ENCODE measurements at regions not wholly inside any gene's neighbourhood (a gene's known extent, or its start where the extent isn't known, plus 50 kb on each side); places are given as distances from the start of the nearest gene placed in this dataset.

GRCh38 chr21:38986806-38987632, 181.3 kb downstream of the ETS2 start:
- no peak for DNase-seq (ENCODE audit: low read depth in 3 of 3, low spot score in 1 of 3)

GRCh38 chr21:38986406-38986805, 180.7 kb downstream of the ETS2 start:
- no peak for DNase-seq (ENCODE audit: low read depth in 3 of 3, low spot score in 1 of 3)

GRCh38 chr21:38985568-38986378, 180.0 kb downstream of the ETS2 start:
- peak in 1 of 3 donors; percentile 26 for DNase-seq (ENCODE audit: low read depth in 3 of 3, low spot score in 1 of 3)

- no peak for DNase-seq (ENCODE audit: low read depth in 3 of 3, low spot score in 1 of 3)
Observed at GRCh38 chr21:38984982-38985567, 179.3 kb downstream of the ETS2 start.

DNA sequence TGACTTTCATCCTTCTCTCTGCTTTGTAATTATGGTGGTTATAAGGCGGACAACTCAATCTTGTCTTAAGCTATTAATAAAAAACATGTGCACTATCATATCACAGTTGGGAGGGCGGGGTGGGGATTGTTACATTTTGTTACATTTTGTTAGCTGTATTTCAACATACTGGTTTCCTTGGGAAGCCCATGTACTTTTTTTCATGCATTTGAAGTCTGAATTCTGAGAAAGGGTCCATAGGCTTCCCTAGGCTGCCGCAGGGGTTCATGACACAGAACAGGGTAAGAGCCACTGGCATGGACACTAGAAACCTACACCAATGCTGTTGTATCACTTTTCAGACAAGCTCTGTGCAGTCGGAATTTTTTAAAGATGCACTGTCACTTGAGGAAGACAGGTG, 178.8 kb downstream of the ETS2 start:
- no peak for DNase-seq (ENCODE audit: low read depth in 3 of 3, low spot score in 1 of 3)

GRCh38 chr21:38983560-38983959, 177.8 kb downstream of the ETS2 start:
- no peak for DNase-seq (ENCODE audit: low read depth in 3 of 3, low spot score in 1 of 3)

- no peak for DNase-seq (ENCODE audit: low read depth in 3 of 3, low spot score in 1 of 3)
Observed at GRCh38 chr21:38982804-38983203, 177.1 kb downstream of the ETS2 start.

DNA sequence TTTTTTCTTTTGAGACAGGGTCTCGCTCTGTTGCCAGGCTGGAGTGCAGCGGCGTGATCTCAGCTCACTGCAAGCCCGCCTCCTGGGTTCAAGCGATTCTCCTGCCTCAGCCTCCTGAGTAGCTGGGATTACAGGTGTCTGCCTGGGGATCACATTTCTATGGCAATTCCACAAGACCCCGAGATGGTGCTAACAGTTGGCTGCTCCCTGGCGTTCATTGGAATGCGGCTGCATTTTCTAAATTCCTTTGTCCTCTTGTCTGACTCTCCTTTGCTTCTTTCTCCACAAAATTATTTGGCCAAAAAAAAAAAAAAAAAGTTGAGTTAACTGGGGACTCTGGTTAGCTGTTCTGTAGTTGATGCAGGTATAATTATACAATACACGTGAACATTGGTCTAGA, 176.4 kb downstream of the ETS2 start:
- DNase-seq (ENCODE audit: low read depth in 3 of 3, low spot score in 1 of 3), result no peak

- DNase-seq (ENCODE audit: low read depth in 3 of 3, low spot score in 1 of 3), result no peak
Observed at GRCh38 chr21:38980416-38981313, 174.9 kb downstream of the ETS2 start.

DNA sequence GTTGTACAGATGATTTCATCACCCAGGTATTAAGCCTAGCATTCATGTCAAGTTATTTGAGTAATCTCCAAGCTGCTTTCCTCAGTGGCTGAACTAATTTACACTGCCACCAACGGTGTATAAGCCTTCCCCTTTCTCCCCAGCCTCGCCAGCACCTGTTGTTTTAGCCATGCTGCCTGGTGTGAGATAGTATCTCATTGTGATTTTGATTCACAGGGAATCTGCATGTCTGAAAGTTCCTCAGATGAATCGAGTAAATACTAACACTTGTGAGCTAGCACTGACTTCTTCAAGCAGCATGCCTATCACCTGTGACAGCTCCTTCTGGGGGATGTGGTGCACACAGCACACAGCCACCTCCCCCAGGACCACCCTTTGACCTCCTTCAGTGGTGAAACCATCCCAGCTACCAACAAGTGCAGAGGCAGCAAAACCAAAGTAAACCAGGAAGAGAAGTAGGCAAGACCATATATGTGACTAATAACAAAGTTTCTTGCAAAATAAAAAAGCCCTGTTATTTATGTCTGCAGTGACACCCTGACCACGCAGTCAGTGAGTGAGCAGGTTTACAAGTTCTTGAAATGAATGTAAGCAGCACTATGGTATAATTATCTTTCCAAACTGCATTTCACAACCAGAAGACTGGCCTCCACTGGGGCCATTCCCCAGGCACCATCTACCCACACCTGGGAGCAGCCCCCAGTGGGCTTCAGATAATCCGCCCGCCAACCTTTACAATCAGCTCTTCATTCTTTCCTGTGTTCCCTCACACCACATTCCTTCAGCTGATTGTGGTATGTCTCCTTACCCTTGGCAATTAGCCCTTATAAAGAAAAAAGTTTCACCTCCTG, 173.8 kb downstream of the ETS2 start:
- DNase-seq (ENCODE audit: low read depth in 3 of 3, low spot score in 1 of 3), result no peak

DNA sequence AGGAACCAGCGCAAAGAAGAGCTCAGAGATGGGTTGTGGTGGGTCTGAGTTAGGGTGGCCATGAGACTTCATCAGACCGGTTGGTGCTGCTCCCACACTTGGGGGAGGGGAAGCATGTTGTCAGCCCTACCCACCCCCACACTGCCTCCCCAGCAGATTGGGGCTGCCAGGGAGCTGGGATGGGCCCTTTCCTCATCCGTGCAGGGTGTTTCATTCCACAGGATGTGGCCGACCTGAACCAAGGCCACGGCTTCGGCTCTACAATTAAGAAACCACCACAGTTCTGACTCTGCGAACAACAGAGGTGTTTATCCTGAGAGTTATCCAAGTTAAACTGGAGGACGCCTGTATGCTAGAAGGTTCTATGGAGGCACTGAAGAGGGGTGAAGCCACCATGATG, 171.2 kb downstream of the ETS2 start:
- DNase-seq (ENCODE audit: low read depth in 3 of 3, low spot score in 1 of 3), result no peak

- DNase-seq (ENCODE audit: low read depth in 3 of 3, low spot score in 1 of 3), result no peak
Observed at GRCh38 chr21:38973552-38973951, 167.8 kb downstream of the ETS2 start.

- DNase-seq (ENCODE audit: low read depth in 3 of 3, low spot score in 1 of 3), result no peak
Observed at GRCh38 chr21:38972078-38972477, 166.3 kb downstream of the ETS2 start.

- no peak for DNase-seq (ENCODE audit: low read depth in 3 of 3, low spot score in 1 of 3)
Observed at GRCh38 chr21:38970765-38971164, 165.0 kb downstream of the ETS2 start.

DNA sequence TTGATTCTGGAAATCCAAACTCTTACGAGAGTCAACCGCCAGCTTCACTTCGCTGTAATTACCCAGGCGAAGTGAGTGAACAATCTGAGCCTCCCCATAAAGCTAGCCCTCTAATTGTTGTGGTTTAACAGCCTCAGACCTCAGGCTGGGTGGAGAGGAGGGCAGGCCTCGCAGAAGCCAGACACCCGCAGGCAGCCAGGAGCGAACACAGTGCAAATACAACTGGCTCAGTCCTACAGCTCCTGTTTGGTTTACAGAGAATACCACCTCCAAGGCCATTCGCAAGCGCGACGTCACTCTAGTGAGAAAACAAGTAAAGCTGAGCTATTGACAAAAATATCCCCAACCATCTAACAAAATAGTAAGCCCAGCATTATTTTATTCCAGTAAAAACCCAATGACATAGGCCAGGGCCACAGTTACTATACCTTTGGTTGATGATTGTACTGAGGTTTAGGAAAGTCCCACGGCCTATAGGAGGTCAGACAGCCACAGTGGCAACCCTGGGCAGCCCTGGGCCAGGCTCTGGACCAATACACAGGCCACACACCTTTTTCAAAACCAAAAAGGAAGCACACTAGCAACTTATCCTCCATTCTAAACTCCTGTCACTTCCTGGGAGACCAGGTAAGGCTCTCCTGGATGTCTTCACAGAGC, 163.3 kb downstream of the ETS2 start:
- no peak for DNase-seq (ENCODE audit: low read depth in 3 of 3, low spot score in 1 of 3)

DNA sequence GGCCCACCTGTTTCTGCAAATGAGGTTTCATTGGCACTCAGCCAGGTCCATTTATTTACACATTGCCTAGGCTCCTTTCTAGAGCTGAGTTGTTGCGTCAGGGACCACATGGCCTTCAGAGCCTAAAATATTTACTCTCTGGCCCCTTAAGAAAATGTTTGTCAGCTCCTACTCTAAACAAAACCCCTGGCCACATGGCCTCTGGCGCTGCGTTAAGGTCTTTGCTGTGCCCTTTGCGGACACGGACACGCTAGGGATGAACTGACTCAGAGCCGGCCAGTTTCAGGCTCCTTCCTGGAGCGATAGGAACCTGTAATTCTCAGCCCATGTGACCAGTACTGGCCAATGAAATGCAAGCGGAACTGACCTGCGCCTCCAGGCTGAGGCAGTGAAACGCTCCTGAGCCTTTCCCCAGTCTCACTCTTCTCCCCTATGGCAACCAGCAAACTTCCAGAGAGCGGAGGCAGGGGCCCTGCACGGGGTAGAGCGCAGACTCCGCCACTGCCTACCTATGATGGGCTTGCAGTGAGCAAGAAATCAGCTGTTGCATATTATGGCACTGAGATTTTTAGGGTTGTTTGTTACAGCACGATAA, 160.3 kb downstream of the ETS2 start:
- no peak for DNase-seq (ENCODE audit: low read depth in 3 of 3, low spot score in 1 of 3)

GRCh38 chr21:38965241-38965640, 159.5 kb downstream of the ETS2 start:
- DNase-seq (ENCODE audit: low read depth in 3 of 3, low spot score in 1 of 3), result no peak

- no peak for DNase-seq (ENCODE audit: low read depth in 3 of 3, low spot score in 1 of 3)
Observed at GRCh38 chr21:38963006-38963405, 157.3 kb downstream of the ETS2 start.

DNA sequence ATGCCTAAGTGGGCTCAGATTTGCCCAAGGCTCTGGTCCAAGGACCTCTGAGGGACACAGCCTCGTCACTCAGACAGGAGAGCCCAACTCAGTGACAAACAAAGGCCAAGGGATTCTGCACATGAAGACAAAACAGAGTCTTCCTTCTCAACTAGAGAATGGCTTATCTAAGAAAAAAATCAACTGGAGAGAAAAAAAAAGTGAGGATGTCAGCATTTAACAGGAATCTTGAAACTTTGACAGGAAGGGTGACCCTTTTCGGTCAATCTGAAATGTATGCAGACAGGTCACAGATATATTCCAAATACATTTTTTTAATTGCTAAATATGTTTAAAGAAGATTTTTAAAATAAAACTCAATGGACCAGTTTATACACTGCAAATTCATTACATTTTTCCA, 154.5 kb downstream of the ETS2 start:
- DNase-seq (ENCODE audit: low read depth in 3 of 3, low spot score in 1 of 3), result no peak
